WTC11 (cell line): ENCODE measurements at regions not wholly inside any gene's neighbourhood (a gene's known extent, or its start where the extent isn't known, plus 50 kb on each side); places are given as distances from the start of the nearest gene placed in this dataset.

ENCODE experiments used
- ATAC-seq: fragments of 200-7000 bp; cut with Tn5 transposase; 2 replicates; pipeline ENCODE4 v1.10.0; 2021; ENCODE audit warnings: mild to moderate bottlenecking, moderate library complexity
- CTCF ChIA-PET: fragments of 300-600 bp; sonication (Branson Sonifier 250); formaldehyde crosslinking; loops from one replicate; lab custom pipeline; 2021; ENCODE audit warnings: antibody characterized with exemption; lab: Charles Lee
- POLR2A ChIA-PET: fragments of 350-600 bp; sonication (Branson Sonifier 250); formaldehyde crosslinking; loops from one replicate; lab custom pipeline; 2021; ENCODE audit warnings: antibody characterized with exemption; lab: Charles Lee
- DNase-seq: peaks from one replicate; pipeline ENCODE4 v3.0.0; 2021; ENCODE audit warnings: low spot score
- H3K27ac Mint-ChIP-seq: 2 replicates; pipeline ENCODE4 v1.8.0; 2021; ENCODE audit warnings: mixed read lengths
- H3K27me3 Mint-ChIP-seq: 2 replicates; pipeline ENCODE4 v1.8.0; 2021; ENCODE audit warnings: low read depth, mild to moderate bottlenecking, moderate library complexity, mixed read lengths
- H3K36me3 Mint-ChIP-seq: 2 replicates; pipeline ENCODE4 v1.8.0; 2021; ENCODE audit warnings: mixed read lengths
- H3K4me1 Mint-ChIP-seq: 2 replicates; pipeline ENCODE4 v1.8.0; 2022; ENCODE audit warnings: mixed read lengths
- H3K4me3 Mint-ChIP-seq: 2 replicates; pipeline ENCODE4 v1.8.0; 2021; ENCODE audit warnings: mild to moderate bottlenecking, moderate library complexity, mixed read lengths
- H3K9me3 Mint-ChIP-seq: 2 replicates; pipeline ENCODE4 v1.8.0; 2021; ENCODE audit warnings: mixed read lengths
- GABPB1 ChIP-seq: sonication (generic); formaldehyde crosslinking; IDR thresholded peaks from 2 replicates; pipeline ENCODE4 v1.8.1; 2023; ENCODE audit warnings: mild to moderate bottlenecking, missing genetic modification reagents
- GTF2I ChIP-seq: fragments of 250-450 bp; sonication (Bioruptor Pico); conservative IDR thresholded peaks from 2 replicates; pipeline ENCODE4 v1.4.0; 2021; ENCODE audit warnings: mild to moderate bottlenecking
- IRF2 ChIP-seq: sonication (generic); formaldehyde crosslinking; IDR thresholded peaks from 2 replicates; pipeline ENCODE4 v1.8.0; 2022; ENCODE audit warnings: low read depth, missing genetic modification reagents, borderline replicate concordance
- JAZF1 ChIP-seq: fragments of 250-450 bp; sonication (Bioruptor Pico); IDR thresholded peaks from 2 replicates; pipeline ENCODE4 v1.9.0; 2021; ENCODE audit warnings: moderate library complexity, mild to moderate bottlenecking, inconsistent platforms
- KAT7 ChIP-seq: sonication (generic); formaldehyde crosslinking; IDR thresholded peaks from 2 replicates; pipeline ENCODE4 v1.8.1; 2023; ENCODE audit warnings: missing genetic modification reagents, mild to moderate bottlenecking, borderline replicate concordance
- MXD4 ChIP-seq: fragments of 250-450 bp; sonication (Bioruptor Pico); IDR thresholded peaks from 2 replicates; pipeline ENCODE4 v1.8.0; 2021; ENCODE audit warnings: mild to moderate bottlenecking, moderate library complexity, borderline replicate concordance
- MYBL2 ChIP-seq: sonication (generic); formaldehyde crosslinking; IDR thresholded peaks from 2 replicates; pipeline ENCODE4 v1.8.1; 2023; ENCODE audit warnings: mild to moderate bottlenecking, moderate library complexity, missing genetic modification reagents
- NFE2L1 ChIP-seq: sonication (generic); formaldehyde crosslinking; IDR thresholded peaks from 2 replicates; pipeline ENCODE4 v1.8.1; 2023; ENCODE audit warnings: missing genetic modification reagents
- NR3C1 ChIP-seq: sonication (generic); formaldehyde crosslinking; conservative IDR thresholded peaks from 2 replicates; pipeline ENCODE4 v1.8.1; 2023; ENCODE audit warnings: low read depth, mild to moderate bottlenecking, missing genetic modification reagents
- PRDM15 ChIP-seq: sonication (generic); formaldehyde crosslinking; IDR thresholded peaks from 2 replicates; pipeline ENCODE4 v1.8.0; 2022; ENCODE audit warnings: missing genetic modification reagents
- RORB ChIP-seq: fragments of 250-450 bp; sonication (Bioruptor Pico); IDR thresholded peaks from 2 replicates; pipeline ENCODE4 v1.9.0; 2021; ENCODE audit warnings: mild to moderate bottlenecking
- SP1 ChIP-seq: sonication (generic); formaldehyde crosslinking; conservative IDR thresholded peaks from 2 replicates; pipeline ENCODE4 v1.8.1; 2022; ENCODE audit warnings: missing genetic modification reagents
- TEAD1 ChIP-seq: sonication (generic); formaldehyde crosslinking; IDR thresholded peaks from 2 replicates; pipeline ENCODE4 v1.8.0; 2022; ENCODE audit warnings: mild to moderate bottlenecking, missing genetic modification reagents
- ZNF138 ChIP-seq: sonication (generic); formaldehyde crosslinking; conservative IDR thresholded peaks from 2 replicates; pipeline ENCODE4 v1.8.1; 2022; ENCODE audit warnings: mild to moderate bottlenecking, moderate library complexity, missing genetic modification reagents
- ZNF423 ChIP-seq: fragments of 250-450 bp; sonication (Bioruptor Pico); IDR thresholded peaks from 2 replicates; pipeline ENCODE4 v2.1.2; 2022; ENCODE audit warnings: mild to moderate bottlenecking, moderate library complexity
- TF ChIP-seq, protein P1 (sequence below): sonication (generic); formaldehyde crosslinking; IDR thresholded peaks from 2 replicates; pipeline ENCODE4 v1.8.0; 2022; ENCODE audit warnings: mild to moderate bottlenecking, missing genetic modification reagents
- TF ChIP-seq, protein P2 (sequence below): sonication (generic); formaldehyde crosslinking; IDR thresholded peaks from 2 replicates; pipeline ENCODE4 v1.8.1; 2023; ENCODE audit warnings: mild to moderate bottlenecking, missing genetic modification reagents
- TF ChIP-seq, protein P3 (sequence below): sonication (generic); formaldehyde crosslinking; IDR thresholded peaks from 2 replicates; pipeline ENCODE4 v1.8.0; 2023; ENCODE audit warnings: mild to moderate bottlenecking, missing genetic modification reagents

GRCh38 chr4:4764558-4764905, 94.9 kb upstream of the MSX1 start:
- no peak for TF ChIP-seq KAT7 (CRISPR knock-in tag)
- TF ChIP-seq RORB (CRISPR knock-in tag), result no peak
- no peak for TF ChIP-seq NR3C1
- TF ChIP-seq PRDM15 (CRISPR knock-in tag), result no peak
- TF ChIP-seq GTF2I, result no peak
- TF ChIP-seq ZNF138 (CRISPR knock-in tag), result no peak
- TF ChIP-seq JAZF1 (CRISPR knock-in tag), result no peak
- TF ChIP-seq TEAD1 (CRISPR knock-in tag), result no peak
- no peak for TF ChIP-seq MXD4
- TF ChIP-seq ZNF423 (CRISPR knock-in tag), result no peak
- no peak for TF ChIP-seq MYBL2 (CRISPR knock-in tag)
- TF ChIP-seq NFE2L1 (CRISPR knock-in tag), result no peak
- TF ChIP-seq, protein P1, sequence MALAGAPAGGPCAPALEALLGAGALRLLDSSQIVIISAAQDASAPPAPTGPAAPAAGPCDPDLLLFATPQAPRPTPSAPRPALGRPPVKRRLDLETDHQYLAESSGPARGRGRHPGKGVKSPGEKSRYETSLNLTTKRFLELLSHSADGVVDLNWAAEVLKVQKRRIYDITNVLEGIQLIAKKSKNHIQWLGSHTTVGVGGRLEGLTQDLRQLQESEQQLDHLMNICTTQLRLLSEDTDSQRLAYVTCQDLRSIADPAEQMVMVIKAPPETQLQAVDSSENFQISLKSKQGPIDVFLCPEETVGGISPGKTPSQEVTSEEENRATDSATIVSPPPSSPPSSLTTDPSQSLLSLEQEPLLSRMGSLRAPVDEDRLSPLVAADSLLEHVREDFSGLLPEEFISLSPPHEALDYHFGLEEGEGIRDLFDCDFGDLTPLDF (CRISPR knock-in tag), result no peak
- no peak for TF ChIP-seq SP1 (CRISPR knock-in tag)
- TF ChIP-seq GABPB1 (CRISPR knock-in tag), result no peak
- TF ChIP-seq, protein P2, sequence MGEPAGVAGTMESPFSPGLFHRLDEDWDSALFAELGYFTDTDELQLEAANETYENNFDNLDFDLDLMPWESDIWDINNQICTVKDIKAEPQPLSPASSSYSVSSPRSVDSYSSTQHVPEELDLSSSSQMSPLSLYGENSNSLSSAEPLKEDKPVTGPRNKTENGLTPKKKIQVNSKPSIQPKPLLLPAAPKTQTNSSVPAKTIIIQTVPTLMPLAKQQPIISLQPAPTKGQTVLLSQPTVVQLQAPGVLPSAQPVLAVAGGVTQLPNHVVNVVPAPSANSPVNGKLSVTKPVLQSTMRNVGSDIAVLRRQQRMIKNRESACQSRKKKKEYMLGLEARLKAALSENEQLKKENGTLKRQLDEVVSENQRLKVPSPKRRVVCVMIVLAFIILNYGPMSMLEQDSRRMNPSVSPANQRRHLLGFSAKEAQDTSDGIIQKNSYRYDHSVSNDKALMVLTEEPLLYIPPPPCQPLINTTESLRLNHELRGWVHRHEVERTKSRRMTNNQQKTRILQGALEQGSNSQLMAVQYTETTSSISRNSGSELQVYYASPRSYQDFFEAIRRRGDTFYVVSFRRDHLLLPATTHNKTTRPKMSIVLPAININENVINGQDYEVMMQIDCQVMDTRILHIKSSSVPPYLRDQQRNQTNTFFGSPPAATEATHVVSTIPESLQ (CRISPR knock-in tag), result no peak
- TF ChIP-seq, protein P3, sequence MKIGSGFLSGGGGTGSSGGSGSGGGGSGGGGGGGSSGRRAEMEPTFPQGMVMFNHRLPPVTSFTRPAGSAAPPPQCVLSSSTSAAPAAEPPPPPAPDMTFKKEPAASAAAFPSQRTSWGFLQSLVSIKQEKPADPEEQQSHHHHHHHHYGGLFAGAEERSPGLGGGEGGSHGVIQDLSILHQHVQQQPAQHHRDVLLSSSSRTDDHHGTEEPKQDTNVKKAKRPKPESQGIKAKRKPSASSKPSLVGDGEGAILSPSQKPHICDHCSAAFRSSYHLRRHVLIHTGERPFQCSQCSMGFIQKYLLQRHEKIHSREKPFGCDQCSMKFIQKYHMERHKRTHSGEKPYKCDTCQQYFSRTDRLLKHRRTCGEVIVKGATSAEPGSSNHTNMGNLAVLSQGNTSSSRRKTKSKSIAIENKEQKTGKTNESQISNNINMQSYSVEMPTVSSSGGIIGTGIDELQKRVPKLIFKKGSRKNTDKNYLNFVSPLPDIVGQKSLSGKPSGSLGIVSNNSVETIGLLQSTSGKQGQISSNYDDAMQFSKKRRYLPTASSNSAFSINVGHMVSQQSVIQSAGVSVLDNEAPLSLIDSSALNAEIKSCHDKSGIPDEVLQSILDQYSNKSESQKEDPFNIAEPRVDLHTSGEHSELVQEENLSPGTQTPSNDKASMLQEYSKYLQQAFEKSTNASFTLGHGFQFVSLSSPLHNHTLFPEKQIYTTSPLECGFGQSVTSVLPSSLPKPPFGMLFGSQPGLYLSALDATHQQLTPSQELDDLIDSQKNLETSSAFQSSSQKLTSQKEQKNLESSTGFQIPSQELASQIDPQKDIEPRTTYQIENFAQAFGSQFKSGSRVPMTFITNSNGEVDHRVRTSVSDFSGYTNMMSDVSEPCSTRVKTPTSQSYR (CRISPR knock-in tag), result no peak
- TF ChIP-seq IRF2 (CRISPR knock-in tag), result no peak
- TF ChIP-seq, all 79 proteins: peak for 0
- H3K27me3 Mint-ChIP-seq, result peaks cover 23% of the 10 kb centered on the region
- ATAC-seq (no peak), DNase-seq (no peak)
- H3K4me3 Mint-ChIP-seq, result no peak overlapping the region
- POLR2A ChIA-PET, result no interaction called here
- H3K27ac Mint-ChIP-seq, result no peak overlapping the region
- H3K4me1 Mint-ChIP-seq, result peaks cover 51% of the 10 kb centered on the region
- CTCF ChIA-PET, result no interaction called here
- H3K9me3 Mint-ChIP-seq, result no peaks in the 10 kb centered on the region
- H3K36me3 Mint-ChIP-seq, result no peaks in the 10 kb centered on the region
